Activated CD8-positive, alpha-beta memory T cell treated with anti-CD3 and anti-CD28 coated beads, Interleukin-2, amount 10 ng/mL, durations not matched to agents 7 days and 5 days (primary cell): ENCODE measurements at regions not wholly inside any gene's neighbourhood (a gene's known extent, or its start where the extent isn't known, plus 50 kb on each side); places are given as distances from the start of the nearest gene placed in this dataset.

Experiments
- ATAC-seq: fragments of 150-1000 bp; cut with Tn5 transposase; one replicate; pipeline ENCODE4 v1.10.0; 2021; ENCODE audit warnings: moderate library complexity
- CTCF ChIA-PET: fragments of 350-600 bp; sonication (Branson Sonifier 250); formaldehyde crosslinking; loops from one replicate; lab custom pipeline; 2021; ENCODE audit warnings: antibody characterized with exemption; lab: Charles Lee
- DNase-seq: peaks from one replicate; pipeline ENCODE4 v3.0.0-alpha.2; 2020
- H3K27ac Mint-ChIP-seq: one replicate; pipeline ENCODE4 v1.8.0; 2021; ENCODE audit warnings: mild to moderate bottlenecking, mixed read lengths
- H3K27me3 Mint-ChIP-seq: one replicate; pipeline ENCODE4 v1.8.0; 2021; ENCODE audit warnings: mixed read lengths
- H3K36me3 Mint-ChIP-seq: one replicate; pipeline ENCODE4 v1.8.0; 2021; ENCODE audit warnings: mild to moderate bottlenecking, mixed read lengths
- H3K4me1 Mint-ChIP-seq: one replicate; pipeline ENCODE4 v1.8.0; 2021; ENCODE audit warnings: mixed read lengths
- H3K4me3 Mint-ChIP-seq: one replicate; pipeline ENCODE4 v1.8.0; 2021; ENCODE audit warnings: mild to moderate bottlenecking, moderate library complexity, mixed read lengths
- H3K9me3 Mint-ChIP-seq: one replicate; pipeline ENCODE4 v1.8.0; 2022; ENCODE audit warnings: low read depth, mixed read lengths

- Mint-ChIP-seq H3K27me3 (no peaks in the 10 kb centered on the region), H3K4me3 (no peak overlapping the region), H3K9me3 (peaks cover 3% of the 10 kb centered on the region), H3K27ac (no peak overlapping the region), H3K36me3 (peaks cover 3% of the 10 kb centered on the region), H3K4me1 (peaks cover 10% of the 10 kb centered on the region)
- no peak for DNase-seq
- ATAC-seq = no peak
- CTCF ChIA-PET = interaction anchor here (1.5 kb wide), 1 partner anchor 11 kb away, joined by 3 read pairs; no protein-coding TSS in a partner anchor
Observed at GRCh38 chr14:99042381-99043266, 229.4 kb downstream of the BCL11B start.

GRCh38 chr14:99043267-99043615, 228.8 kb downstream of the BCL11B start:
- Mint-ChIP-seq H3K9me3 (peaks cover 3% of the 10 kb centered on the region), H3K36me3 (peaks cover 3% of the 10 kb centered on the region), H3K4me3 (no peak overlapping the region), H3K27me3 (peaks cover under 1% of the 10 kb centered on the region), H3K27ac (no peak overlapping the region), H3K4me1 (peaks cover 16% of the 10 kb centered on the region)
- DNase-seq (no peak), ATAC-seq (no peak)
- CTCF ChIA-PET = interaction anchor here (1.5 kb wide), 1 partner anchor 10 kb away, joined by 3 read pairs; no protein-coding TSS in a partner anchor

GRCh38 chr14:99043756-99044155, 228.2 kb downstream of the BCL11B start:
- no peak overlapping the region for H3K27ac Mint-ChIP-seq
- H3K4me3 Mint-ChIP-seq = no peak overlapping the region
- peaks cover 2% of the 10 kb centered on the region for H3K27me3 Mint-ChIP-seq
- CTCF ChIA-PET = interaction anchor here (1.5 kb wide), 1 partner anchor 10 kb away, joined by 3 read pairs; no protein-coding TSS in a partner anchor
- H3K36me3 Mint-ChIP-seq = peaks cover 5% of the 10 kb centered on the region
- ATAC-seq = no peak
- no peak for DNase-seq
- peaks cover 19% of the 10 kb centered on the region for H3K4me1 Mint-ChIP-seq
- peaks cover 3% of the 10 kb centered on the region for H3K9me3 Mint-ChIP-seq

DNA sequence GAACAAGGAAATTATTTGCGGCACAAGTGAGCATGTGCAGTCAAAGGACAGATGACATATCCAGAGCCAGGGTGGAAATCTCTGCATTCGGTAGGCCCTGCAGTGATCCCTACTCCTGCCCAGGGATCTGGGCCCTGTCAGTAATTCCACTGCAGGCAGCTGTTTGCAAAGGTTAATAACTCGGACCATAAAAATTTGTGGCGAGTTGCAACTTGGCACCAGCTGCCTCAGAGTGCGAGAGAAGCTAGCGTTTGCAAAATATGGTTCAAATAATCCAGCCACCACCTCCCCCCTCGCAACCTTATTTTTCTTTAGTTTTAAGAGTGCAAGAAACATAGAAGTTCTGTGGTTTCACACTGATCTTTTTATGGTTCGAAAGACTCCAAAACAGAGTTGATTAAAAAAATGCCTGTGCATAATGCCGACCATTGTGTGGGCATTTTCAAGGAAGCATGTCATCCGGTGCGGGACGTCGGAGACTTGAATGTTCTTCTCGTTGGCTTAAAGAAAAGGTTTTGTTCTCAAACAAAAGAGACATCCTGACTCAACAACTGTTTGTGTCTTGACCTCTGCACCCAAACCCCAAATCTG, 224.5 kb downstream of the BCL11B start:
- peaks cover 26% of the 10 kb centered on the region for H3K9me3 Mint-ChIP-seq
- CTCF ChIA-PET = no interaction called here

GRCh38 chr14:99050309-99050708, 221.7 kb downstream of the BCL11B start:
- peaks cover 33% of the 10 kb centered on the region for H3K9me3 Mint-ChIP-seq
- H3K4me3 Mint-ChIP-seq = no peak overlapping the region
- DNase-seq (no peak), ATAC-seq (no peak)
- H3K36me3 Mint-ChIP-seq = peaks cover 41% of the 10 kb centered on the region
- CTCF ChIA-PET = interaction anchor here (1.4 kb wide), 1 partner anchor 43 kb away, joined by 5 read pairs; no protein-coding TSS in a partner anchor
- H3K27me3 Mint-ChIP-seq = peaks cover 2% of the 10 kb centered on the region
- H3K27ac Mint-ChIP-seq = no peak overlapping the region
- peaks cover 37% of the 10 kb centered on the region for H3K4me1 Mint-ChIP-seq

More for the DNA sequence above, 224.5 kb downstream of the BCL11B start:
- H3K36me3 Mint-ChIP-seq = peaks cover 29% of the 10 kb centered on the region
- DNase-seq (no peak), ATAC-seq (no peak)
- H3K4me1 Mint-ChIP-seq = peaks cover 25% of the 10 kb centered on the region
- H3K4me3 Mint-ChIP-seq = no peak overlapping the region
- H3K27ac Mint-ChIP-seq = peak overlapping the region; percentile 27
- H3K27me3 Mint-ChIP-seq = peaks cover 2% of the 10 kb centered on the region

- Mint-ChIP-seq H3K4me1 (peaks cover 49% of the 10 kb centered on the region), H3K9me3 (peaks cover 44% of the 10 kb centered on the region), H3K27me3 (peaks cover 2% of the 10 kb centered on the region), H3K4me3 (no peak overlapping the region), H3K36me3 (peaks cover 54% of the 10 kb centered on the region), H3K27ac (no peak overlapping the region)
- ATAC-seq (no peak), DNase-seq (no peak)
- CTCF ChIA-PET = no interaction called here
Observed at GRCh38 chr14:99052467-99052866, 219.5 kb downstream of the BCL11B start.

DNA sequence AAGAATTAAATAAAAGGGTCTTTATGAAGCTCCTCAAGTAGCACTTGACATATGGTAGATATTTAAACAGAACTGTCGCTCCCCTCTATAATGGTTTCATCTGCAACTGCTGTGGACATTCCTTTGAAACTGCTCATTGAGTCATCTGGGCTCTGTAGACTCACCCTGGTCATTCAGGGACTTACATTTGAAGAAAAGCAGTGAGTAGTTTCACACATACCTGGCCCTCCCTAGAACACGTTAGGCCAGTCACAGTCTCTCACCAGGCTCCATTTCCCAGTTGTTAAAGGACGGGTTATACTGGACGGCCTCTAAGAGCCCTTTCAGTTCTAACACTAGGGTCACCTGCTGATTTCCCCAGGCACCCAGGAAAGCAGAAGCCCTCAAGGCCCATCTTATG, 217.0 kb downstream of the BCL11B start:
- ATAC-seq (no peak), DNase-seq (no peak)
- Mint-ChIP-seq H3K4me3 (no peak overlapping the region), H3K27ac (peak overlapping the region; percentile 97), H3K9me3 (peaks cover 42% of the 10 kb centered on the region), H3K36me3 (peaks cover 51% of the 10 kb centered on the region), H3K27me3 (no peaks in the 10 kb centered on the region), H3K4me1 (peaks cover 39% of the 10 kb centered on the region)
- CTCF ChIA-PET = no interaction called here

- Mint-ChIP-seq H3K9me3 (peaks cover 36% of the 10 kb centered on the region), H3K4me3 (peak overlapping the region; percentile 31), H3K36me3 (peaks cover 44% of the 10 kb centered on the region), H3K4me1 (peaks cover 33% of the 10 kb centered on the region), H3K27me3 (no peaks in the 10 kb centered on the region), H3K27ac (peak overlapping the region; percentile 97)
- DNase-seq (peak; percentile 98), ATAC-seq (peak; percentile 96)
- CTCF ChIA-PET = interaction anchor here (1.0 to 1.2 kb wide), 2 partner anchors 124 to 210 kb away, joined by 3 read pairs; no protein-coding TSS in a partner anchor
Observed at GRCh38 chr14:99055816-99056215, 216.2 kb downstream of the BCL11B start.

GRCh38 chr14:99057576-99058083, 214.4 kb downstream of the BCL11B start:
- CTCF ChIA-PET = no interaction called here
- Mint-ChIP-seq H3K4me1 (peaks cover 32% of the 10 kb centered on the region), H3K27me3 (peaks cover 3% of the 10 kb centered on the region), H3K9me3 (peaks cover 19% of the 10 kb centered on the region), H3K36me3 (peaks cover 29% of the 10 kb centered on the region), H3K27ac (no peak overlapping the region), H3K4me3 (no peak overlapping the region)
- DNase-seq (no peak), ATAC-seq (no peak)

DNA sequence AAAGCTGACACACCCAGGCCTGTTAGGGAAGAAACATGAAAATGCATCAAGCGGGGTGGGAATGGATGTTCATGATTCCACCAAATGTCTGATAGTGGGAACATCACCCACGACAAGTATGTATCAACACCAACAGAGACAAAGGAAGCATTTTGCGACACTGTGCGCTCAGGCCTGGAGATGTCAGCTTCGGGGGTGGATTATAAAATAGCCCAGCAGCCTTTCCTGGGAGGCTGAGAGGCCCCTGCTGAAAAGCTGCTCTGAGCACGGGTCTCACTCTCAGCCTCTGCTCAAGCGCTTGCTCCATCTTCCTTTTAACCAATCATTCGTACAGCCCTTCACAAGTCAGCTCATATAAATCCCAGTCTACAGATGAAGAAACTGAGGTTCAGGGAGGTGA, 213.5 kb downstream of the BCL11B start:
- no peak overlapping the region for H3K4me3 Mint-ChIP-seq
- CTCF ChIA-PET = no interaction called here
- no peak for ATAC-seq
- peaks cover 14% of the 10 kb centered on the region for H3K9me3 Mint-ChIP-seq
- no peak for DNase-seq
- H3K4me1 Mint-ChIP-seq = peaks cover 35% of the 10 kb centered on the region
- peaks cover 27% of the 10 kb centered on the region for H3K36me3 Mint-ChIP-seq
- no peak overlapping the region for H3K27ac Mint-ChIP-seq
- H3K27me3 Mint-ChIP-seq = peaks cover 8% of the 10 kb centered on the region

- H3K27ac Mint-ChIP-seq = no peak overlapping the region
- no peak for ATAC-seq
- peaks cover under 1% of the 10 kb centered on the region for H3K9me3 Mint-ChIP-seq
- H3K36me3 Mint-ChIP-seq = peaks cover 3% of the 10 kb centered on the region
- CTCF ChIA-PET = no interaction called here
- peaks cover 8% of the 10 kb centered on the region for H3K4me1 Mint-ChIP-seq
- no peak overlapping the region for H3K4me3 Mint-ChIP-seq
- DNase-seq = no peak
- H3K27me3 Mint-ChIP-seq = peaks cover 9% of the 10 kb centered on the region
Observed at GRCh38 chr14:99062216-99062615, 209.8 kb downstream of the BCL11B start.

GRCh38 chr14:99062772-99063418, 209.1 kb downstream of the BCL11B start:
- H3K4me3 Mint-ChIP-seq = no peak overlapping the region
- H3K27me3 Mint-ChIP-seq = peaks cover 9% of the 10 kb centered on the region
- H3K27ac Mint-ChIP-seq = no peak overlapping the region
- peaks cover 7% of the 10 kb centered on the region for H3K4me1 Mint-ChIP-seq
- H3K9me3 Mint-ChIP-seq = no peaks in the 10 kb centered on the region
- ATAC-seq (no peak), DNase-seq (no peak)
- H3K36me3 Mint-ChIP-seq = peaks cover 2% of the 10 kb centered on the region
- CTCF ChIA-PET = interaction anchor here (1.0 kb wide), 1 partner anchor 126 kb away, joined by 3 read pairs; no protein-coding TSS in a partner anchor

GRCh38 chr14:99063620-99064225, 208.3 kb downstream of the BCL11B start:
- no peak overlapping the region for H3K27ac Mint-ChIP-seq
- CTCF ChIA-PET = interaction anchor here (1.0 kb wide), 1 partner anchor 125 kb away, joined by 3 read pairs; no protein-coding TSS in a partner anchor
- H3K4me3 Mint-ChIP-seq = no peak overlapping the region

More at GRCh38 chr14:99063620-99064225, 208.3 kb downstream of the BCL11B start:
- H3K9me3 Mint-ChIP-seq = no peaks in the 10 kb centered on the region
- no peak for ATAC-seq
- no peaks in the 10 kb centered on the region for H3K36me3 Mint-ChIP-seq
- DNase-seq = peak; percentile 21
- peaks cover 9% of the 10 kb centered on the region for H3K27me3 Mint-ChIP-seq
- peaks cover 7% of the 10 kb centered on the region for H3K4me1 Mint-ChIP-seq
